RWPE2 (cell line): ENCODE measurements at regions not wholly inside any gene's neighbourhood (a gene's known extent, or its start where the extent isn't known, plus 50 kb on each side); places are given as distances from the start of the nearest gene placed in this dataset.
A peak's percentile ranks its signal among the peaks of the same experiment; 100 is the strongest.

Source experiments
- ATAC-seq: fragments of 200-7000 bp; cut with Tn5 transposase; 3 replicates; pipeline ENCODE4 v1.9.1; 2021; ENCODE audit warnings: low read depth
- DNase-seq: peaks from one replicate; pipeline ENCODE4 v3.0.0-alpha.2; 2020; ENCODE audit warnings: low spot score
- H3K27ac ChIP-seq: fragments of 450-650 bp; 2 replicates; pipeline ENCODE4 v1.5.1; 2017; ENCODE audit warnings: mild to moderate bottlenecking; ENCODE audit not compliant: poor library complexity, severe bottlenecking
- H3K27me3 ChIP-seq: fragments of 250-450 bp; sonication (Bioruptor Pico); 2 replicates; pipeline ENCODE4 v1.5.1; 2021; ENCODE audit warnings: mild to moderate bottlenecking, moderate library complexity; ENCODE audit not compliant: insufficient read depth, poor library complexity, severe bottlenecking
- H3K36me3 ChIP-seq: fragments of 250-450 bp; sonication (Bioruptor Pico); 2 replicates; pipeline ENCODE4 v1.5.1; 2020; ENCODE audit warnings: low read depth, mild to moderate bottlenecking, moderate library complexity
- H3K4me1 ChIP-seq: fragments of 250-450 bp; sonication (Bioruptor Pico); 2 replicates; pipeline ENCODE4 v1.5.1; 2021; ENCODE audit warnings: mild to moderate bottlenecking, moderate library complexity; ENCODE audit not compliant: insufficient read depth, poor library complexity, severe bottlenecking
- H3K4me3 ChIP-seq: fragments of 250-450 bp; sonication (Bioruptor Pico); 2 replicates; pipeline ENCODE4 v1.5.1; 2021; ENCODE audit warnings: mild to moderate bottlenecking, moderate library complexity; ENCODE audit not compliant: severe bottlenecking
- H3K9me3 ChIP-seq: fragments of 250-450 bp; sonication (Bioruptor Pico); 2 replicates; pipeline ENCODE4 v1.5.1; 2021; ENCODE audit warnings: mild to moderate bottlenecking, moderate library complexity; ENCODE audit not compliant: severe bottlenecking
- TF ChIP-seq, protein P1 (sequence below): fragments of 450-650 bp; IDR thresholded peaks from one replicate; pipeline ENCODE4 v1.5.1; 2017; ENCODE audit warnings: mild to moderate bottlenecking, moderate library complexity; ENCODE audit not compliant: poor library complexity, severe bottlenecking

DNA sequence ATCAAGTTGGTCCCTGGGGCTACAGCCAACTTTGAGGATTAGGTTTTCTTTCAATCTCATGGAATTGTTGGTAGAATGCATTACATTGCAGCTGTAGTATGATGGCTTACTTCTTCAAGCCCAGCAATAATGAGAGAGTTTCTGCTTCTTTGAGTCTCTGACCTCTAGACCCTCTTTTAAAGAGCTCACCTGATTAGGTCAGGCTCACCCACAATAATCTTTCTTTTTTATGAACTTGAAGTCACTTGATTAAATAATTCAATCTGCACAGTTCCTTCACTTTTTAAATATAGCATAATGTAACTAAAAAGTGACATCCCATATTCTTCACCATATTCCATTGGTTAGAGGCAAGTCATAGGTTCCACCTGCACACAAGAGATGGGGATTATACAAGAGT, 547.5 kb upstream of the CT83 start:
- Histone ChIP-seq H3K27ac (no peak overlapping the region), H3K27me3 (no peaks in the 10 kb centered on the region), H3K9me3 (no peaks in the 10 kb centered on the region), H3K4me3 (no peak overlapping the region), H3K4me1 (no peaks in the 10 kb centered on the region), H3K36me3 (no peaks in the 10 kb centered on the region)
- ATAC-seq (no peak), DNase-seq (no peak)
- TF ChIP-seq, protein P1, sequence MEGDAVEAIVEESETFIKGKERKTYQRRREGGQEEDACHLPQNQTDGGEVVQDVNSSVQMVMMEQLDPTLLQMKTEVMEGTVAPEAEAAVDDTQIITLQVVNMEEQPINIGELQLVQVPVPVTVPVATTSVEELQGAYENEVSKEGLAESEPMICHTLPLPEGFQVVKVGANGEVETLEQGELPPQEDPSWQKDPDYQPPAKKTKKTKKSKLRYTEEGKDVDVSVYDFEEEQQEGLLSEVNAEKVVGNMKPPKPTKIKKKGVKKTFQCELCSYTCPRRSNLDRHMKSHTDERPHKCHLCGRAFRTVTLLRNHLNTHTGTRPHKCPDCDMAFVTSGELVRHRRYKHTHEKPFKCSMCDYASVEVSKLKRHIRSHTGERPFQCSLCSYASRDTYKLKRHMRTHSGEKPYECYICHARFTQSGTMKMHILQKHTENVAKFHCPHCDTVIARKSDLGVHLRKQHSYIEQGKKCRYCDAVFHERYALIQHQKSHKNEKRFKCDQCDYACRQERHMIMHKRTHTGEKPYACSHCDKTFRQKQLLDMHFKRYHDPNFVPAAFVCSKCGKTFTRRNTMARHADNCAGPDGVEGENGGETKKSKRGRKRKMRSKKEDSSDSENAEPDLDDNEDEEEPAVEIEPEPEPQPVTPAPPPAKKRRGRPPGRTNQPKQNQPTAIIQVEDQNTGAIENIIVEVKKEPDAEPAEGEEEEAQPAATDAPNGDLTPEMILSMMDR, result no peak

DNA sequence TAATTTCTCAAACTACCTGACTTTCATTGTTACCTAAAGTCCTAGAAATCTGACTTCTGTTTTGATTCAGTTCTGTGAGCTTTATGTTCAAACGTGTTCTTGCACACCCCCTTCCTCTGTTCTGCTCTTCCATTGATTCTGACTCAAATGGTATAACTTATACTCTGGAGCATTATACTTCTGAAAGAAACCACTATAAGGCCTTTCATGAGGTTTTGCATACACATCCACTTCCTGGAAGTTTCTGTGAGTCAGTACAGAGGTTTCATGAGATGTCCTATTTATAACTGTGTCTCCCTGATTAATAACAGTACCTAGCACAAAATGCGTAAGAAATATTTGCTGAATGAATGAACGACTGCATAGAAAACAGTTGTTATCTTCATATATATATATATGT, 540.2 kb upstream of the CT83 start:
- TF ChIP-seq, protein P1, result no peak
- Histone ChIP-seq H3K27ac (no peak overlapping the region), H3K36me3 (no peaks in the 10 kb centered on the region), H3K27me3 (no peaks in the 10 kb centered on the region), H3K9me3 (no peaks in the 10 kb centered on the region), H3K4me3 (no peak overlapping the region), H3K4me1 (no peaks in the 10 kb centered on the region)
- DNase-seq (no peak), ATAC-seq (no peak)

DNA sequence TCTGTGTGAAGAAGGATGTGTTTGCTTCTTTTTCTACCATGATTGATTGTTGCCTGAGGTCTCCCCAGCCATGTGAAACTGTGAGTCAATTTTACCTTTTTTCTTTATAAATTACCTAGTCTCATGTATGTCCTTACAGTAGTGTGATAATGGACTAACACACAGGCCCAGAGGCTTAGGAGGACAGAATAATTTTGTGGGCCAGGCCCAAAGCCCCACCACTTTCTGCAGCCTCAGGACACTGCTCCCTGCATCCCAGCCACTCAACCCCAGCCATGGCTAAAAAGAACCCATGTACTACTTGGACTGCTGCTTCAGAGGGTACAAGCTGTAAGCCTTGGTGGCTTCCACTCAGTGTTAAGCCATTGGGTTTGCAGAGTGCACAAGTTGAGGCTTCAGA, 512.7 kb upstream of the CT83 start:
- Histone ChIP-seq H3K4me1 (no peaks in the 10 kb centered on the region), H3K27me3 (no peaks in the 10 kb centered on the region), H3K36me3 (no peaks in the 10 kb centered on the region), H3K27ac (no peak overlapping the region), H3K4me3 (no peak overlapping the region), H3K9me3 (no peaks in the 10 kb centered on the region)
- DNase-seq (no peak), ATAC-seq (no peak)
- TF ChIP-seq, protein P1, result no peak

DNA sequence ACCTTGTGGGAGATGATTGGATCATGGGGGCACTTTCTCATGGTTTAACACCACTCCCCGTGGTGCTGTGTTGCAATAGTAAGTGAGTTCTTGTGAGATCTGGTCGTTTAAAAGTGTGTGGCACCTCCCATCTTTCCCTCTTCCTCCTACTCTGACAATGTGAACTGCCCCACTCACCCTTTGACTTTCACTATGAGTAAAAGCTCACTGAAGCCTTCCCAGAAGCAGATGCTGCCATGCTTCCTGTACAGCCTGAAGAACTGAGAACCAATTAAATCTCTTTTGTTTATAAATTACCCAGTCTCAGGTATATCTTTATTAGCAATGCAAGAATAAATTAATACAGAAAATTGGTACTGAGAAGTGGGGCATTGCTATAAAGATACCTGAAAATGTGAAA, 509.6 kb upstream of the CT83 start:
- Histone ChIP-seq H3K4me3 (no peak overlapping the region), H3K36me3 (no peaks in the 10 kb centered on the region), H3K27ac (no peak overlapping the region), H3K27me3 (no peaks in the 10 kb centered on the region), H3K9me3 (no peaks in the 10 kb centered on the region), H3K4me1 (no peaks in the 10 kb centered on the region)
- DNase-seq (no peak), ATAC-seq (no peak)
- TF ChIP-seq, protein P1, result no peak

- Histone ChIP-seq H3K9me3 (no peaks in the 10 kb centered on the region), H3K4me1 (no peaks in the 10 kb centered on the region), H3K27ac (no peak overlapping the region), H3K4me3 (no peak overlapping the region), H3K27me3 (no peaks in the 10 kb centered on the region), H3K36me3 (no peaks in the 10 kb centered on the region)
- TF ChIP-seq, protein P1, result peak; percentile 23
- no peak for ATAC-seq
- DNase-seq, result no peak
Observed at GRCh38 chrX:116961872-116962582, 499.3 kb upstream of the CT83 start.
